Activated T-cell treated with anti-CD3 and anti-CD28 coated beads, Interleukin-2, amount 50 U/mL, for 1 hour (primary cell): ENCODE measurements at regions not wholly inside any gene's neighbourhood (a gene's known extent, or its start where the extent isn't known, plus 50 kb on each side); places are given as distances from the start of the nearest gene placed in this dataset.
"Not testable (repeated sequence)": the region's sequence is repeated elsewhere in the genome, so short reads cannot be mapped to it uniquely, and the experiment has no call there.

Experiments
- DNase-seq: peaks from one replicate; pipeline ENCODE4 v3.0.0-alpha.2; 2020

DNA sequence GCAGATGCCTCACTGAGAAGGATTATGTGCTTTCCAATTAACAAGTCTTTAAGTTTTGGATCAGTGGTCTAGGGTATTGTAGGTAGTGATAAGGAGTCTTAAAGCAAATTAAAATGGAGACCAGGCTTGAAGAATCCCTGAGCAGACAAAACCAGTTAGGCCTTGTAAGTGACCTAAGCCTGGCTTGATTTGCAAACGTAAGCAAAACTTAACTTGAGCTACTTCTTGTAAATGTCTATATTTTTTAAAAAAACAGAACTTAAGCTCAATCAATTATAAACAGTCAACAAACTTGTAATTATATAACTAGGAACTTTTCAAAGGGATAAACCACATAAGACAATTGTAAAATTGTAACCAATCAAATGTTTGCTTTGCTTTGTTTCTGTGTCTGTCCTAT lies 72.7 kb upstream of the NALF2 start:
- no peak for DNase-seq

GRCh38 chrX:69430785-69431184 lies 73.3 kb upstream of the NALF2 start:
- no peak for DNase-seq

- no peak for DNase-seq
These were observed 74.6 kb upstream of the NALF2 start for GRCh38 chrX:69429339-69430015.

GRCh38 chrX:69428216-69428615 lies 75.9 kb upstream of the NALF2 start:
- DNase-seq, result no peak

GRCh38 chrX:69424910-69425309 lies 79.2 kb upstream of the NALF2 start:
- no peak for DNase-seq

- no peak for DNase-seq
These were observed 80.0 kb upstream of the NALF2 start for GRCh38 chrX:69424161-69424560.

GRCh38 chrX:69422208-69422607 lies 81.9 kb upstream of the NALF2 start:
- not testable (repeated sequence) for DNase-seq

DNA sequence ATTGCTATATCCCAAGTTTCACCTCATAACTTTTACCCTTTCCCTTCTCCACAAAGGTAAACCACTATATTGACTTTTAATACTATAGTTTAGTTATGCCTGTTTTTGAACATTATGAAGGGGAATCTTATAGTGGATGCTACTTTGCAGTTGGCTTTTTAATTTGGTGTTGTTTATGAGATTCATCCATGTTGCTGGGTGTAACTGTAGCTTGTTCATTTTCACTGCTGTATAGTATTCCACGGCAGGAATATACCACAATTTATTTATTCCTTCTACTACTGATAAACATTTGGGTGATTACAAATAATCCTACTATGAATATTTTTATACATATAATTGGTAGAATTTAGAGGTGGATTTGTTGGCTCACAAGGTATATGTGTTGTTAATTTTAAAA lies 88.4 kb upstream of the NALF2 start:
- no peak for DNase-seq

DNA sequence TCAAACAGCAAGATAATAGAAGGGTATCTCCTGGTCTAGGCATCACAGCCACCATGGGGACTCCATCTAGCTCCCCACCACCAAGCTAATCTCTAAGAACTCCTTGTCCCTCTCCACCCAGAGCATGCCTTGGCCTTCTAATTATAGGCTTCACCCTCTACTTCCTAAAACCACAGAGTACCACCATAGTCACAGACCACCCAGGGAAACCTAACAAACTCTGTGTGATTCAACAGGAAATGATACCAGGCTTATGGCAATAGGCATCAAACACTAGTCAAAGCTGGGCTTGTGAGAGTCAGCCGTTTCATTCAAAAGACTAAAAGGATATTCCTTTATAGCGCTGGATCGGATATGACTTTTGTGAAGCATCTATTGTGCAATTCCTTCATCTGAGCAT lies 91.5 kb upstream of the NALF2 start:
- no peak for DNase-seq

DNA sequence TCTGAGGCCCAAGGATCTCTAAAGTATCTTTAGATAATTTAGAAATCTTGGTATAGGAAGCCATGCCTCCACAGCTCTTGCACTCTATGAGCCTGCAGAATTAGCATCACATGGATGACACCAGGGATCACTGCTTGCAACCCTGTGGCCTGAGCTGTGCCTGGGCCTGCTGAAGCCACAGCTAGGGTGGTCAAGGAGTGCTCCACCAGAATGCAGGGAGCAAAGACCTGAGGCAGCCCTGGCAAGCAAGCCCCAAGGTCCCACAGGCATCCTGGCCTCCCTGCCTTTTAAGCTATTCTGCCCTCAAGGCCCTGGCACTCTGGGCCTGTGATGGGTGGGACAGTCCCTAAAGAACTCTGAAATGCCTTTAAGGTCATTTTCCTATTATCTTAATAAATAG lies 105.2 kb upstream of the NALF2 start:
- DNase-seq, result no peak

DNA sequence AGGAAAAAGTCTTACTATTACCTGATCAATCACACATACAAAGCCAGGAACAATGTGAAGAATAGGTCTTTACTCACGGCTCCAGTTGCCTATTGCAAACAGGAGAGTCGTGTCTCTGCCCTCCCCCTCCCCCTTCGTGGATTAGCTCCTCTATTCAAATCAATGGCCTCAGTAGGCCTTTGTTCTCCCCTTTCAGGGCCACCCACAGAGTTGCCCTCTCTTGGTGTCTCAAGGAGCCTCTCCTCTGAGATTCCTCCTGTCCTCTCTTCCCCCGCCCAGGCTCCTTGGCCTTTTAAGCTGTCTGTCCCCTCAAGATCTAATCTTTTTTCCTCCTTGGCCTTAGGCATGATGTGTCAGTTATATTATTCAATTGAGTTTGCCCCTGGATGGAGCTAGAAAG lies 107.2 kb upstream of the NALF2 start:
- no peak for DNase-seq

DNA sequence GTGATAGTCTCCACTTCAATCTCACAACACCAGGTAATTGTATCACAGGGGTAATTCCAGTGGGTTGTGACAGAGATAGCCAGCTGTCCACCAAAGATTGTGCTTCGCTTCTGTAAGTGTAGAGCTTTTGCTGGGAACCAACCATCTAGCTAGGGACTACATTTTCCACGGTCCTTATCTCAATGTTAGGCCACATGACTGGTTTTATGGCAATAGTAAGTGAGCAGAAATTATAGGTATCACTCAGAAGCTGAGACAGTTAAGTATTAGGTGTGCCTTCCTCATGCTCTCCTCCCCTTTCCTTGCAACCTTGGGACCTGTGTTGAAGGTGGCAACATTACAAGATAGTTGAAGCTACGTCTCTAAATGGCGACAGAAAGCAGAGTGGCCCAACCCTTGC lies 108.8 kb upstream of the NALF2 start:
- no peak for DNase-seq

DNA sequence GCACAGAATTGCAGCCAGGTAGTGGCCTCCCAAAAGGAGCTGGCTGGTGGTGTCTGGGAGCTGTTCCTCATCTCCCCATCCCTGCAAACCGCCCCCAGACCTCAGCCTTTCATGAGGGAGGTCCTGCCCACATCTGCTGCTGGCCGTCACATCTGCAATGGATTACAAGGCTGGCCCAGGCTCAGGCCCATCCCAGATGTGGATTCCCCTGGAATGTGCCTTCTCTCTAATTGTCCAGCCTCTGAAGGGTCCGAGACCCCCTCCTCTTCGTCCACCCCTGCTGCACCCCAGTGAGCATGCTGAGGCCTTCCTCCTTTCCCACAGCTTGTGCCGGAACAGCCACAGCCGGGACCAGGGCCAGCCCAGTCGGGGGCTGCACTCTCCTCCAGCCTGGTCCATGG lies 115.0 kb upstream of the NALF2 start:
- no peak for DNase-seq

DNA sequence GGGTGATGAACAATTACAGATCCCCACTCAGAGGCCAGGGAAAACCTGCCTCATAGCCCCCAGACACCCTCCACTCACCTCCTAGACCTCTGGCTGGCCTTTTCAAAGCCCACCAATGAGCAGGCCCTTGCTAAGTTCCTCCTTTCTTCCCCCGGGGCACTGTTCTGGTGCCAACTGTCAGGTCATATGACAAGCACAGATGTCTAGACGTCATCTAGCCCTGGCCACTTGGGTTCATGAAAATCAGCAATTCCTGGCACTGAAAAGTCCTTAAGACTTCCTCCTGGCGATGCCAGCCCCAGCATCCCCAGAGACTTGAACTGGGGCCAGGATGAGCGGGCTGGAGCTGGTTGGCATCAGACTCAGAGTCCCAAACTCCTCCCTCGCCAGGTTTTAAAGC lies 115.6 kb upstream of the NALF2 start:
- DNase-seq, result no peak

DNA sequence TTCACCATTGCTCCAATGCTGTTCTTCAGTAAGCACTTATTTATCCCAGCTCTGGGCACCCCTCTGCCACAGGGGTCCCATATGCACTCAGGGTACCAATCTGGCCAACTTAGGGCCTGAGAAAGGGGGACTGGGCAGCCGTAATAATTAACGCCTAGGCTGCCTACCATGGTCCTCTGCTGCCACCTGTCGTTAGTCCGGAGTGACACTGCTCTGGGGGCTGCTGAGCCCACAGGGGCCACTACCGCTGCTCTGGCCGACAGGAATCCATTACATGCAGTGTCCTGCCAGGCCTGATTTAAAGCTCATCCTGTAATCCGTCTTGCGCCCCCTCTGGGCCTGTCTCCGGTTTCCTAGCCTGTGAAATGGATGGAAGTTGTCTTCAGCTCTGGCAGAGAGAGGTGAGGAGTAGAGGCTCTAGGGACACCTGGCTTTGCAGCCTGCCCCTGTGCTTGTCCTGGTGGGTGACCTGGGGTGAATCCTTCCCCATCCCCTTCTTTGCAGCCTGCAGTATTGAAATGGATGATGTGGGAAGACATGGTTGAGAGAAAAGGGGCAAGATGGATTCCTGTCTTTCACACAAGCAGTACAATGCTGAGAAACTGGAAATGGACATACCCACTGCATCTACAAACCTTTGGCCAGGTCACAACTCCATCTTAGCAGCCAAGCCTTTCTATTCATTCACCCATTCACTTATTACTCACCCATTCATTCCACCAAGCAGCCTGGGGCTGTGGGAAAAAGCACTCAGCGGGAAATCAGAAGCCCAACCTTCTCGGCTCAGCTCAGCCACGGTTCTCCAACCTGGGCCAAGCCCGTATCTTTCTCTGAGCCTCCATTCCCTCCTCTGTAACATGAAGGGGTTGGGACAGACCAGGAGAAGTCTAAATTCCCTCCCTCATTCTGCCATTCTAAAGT lies 116.3 kb upstream of the NALF2 start:
- DNase-seq, result peak; percentile 32

GRCh38 chrX:69386681-69387080 lies 117.4 kb upstream of the NALF2 start:
- DNase-seq, result no peak

DNA sequence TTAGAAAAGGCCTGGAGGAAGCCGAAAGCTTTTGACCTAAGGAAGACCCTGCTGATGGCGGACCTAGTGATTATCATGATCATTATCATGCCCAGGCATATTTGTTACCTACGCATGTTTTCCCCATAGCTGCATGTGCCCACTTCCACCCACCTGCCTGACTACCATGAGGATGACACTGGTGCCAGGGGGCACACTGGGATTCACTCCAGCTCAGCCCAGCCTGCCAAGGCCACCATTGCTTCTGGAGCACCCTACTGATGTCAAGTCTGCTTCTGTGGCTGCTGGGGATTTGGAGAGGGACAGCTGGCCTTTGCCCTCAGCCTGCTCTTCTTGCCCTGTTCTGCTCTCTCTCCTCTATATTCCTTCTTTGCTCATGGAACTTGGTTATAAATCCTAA lies 124.7 kb upstream of the NALF2 start:
- no peak for DNase-seq

- no peak for DNase-seq
These were observed 129.6 kb upstream of the NALF2 start for GRCh38 chrX:69374569-69374968.

DNA sequence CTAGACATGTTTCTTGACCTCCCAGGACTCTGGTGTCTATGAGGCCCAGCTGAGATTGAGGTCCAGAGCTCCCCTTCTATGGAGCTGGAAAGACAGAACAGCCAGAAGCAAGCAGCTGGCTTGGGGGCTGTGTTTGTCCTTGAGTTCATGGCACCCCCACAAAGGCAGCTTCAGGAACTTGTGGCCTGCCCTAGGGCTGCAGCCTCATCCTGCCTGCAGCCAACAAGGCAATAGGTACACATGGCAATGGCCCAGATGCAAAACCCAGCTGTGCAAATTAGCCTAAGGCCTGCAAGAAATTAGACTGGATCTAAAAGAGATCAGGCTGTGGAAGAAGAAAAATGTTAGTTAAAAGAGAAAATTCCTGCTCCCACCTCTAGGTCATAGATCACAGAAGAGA lies 131.7 kb upstream of the NALF2 start:
- DNase-seq, result no peak

DNA sequence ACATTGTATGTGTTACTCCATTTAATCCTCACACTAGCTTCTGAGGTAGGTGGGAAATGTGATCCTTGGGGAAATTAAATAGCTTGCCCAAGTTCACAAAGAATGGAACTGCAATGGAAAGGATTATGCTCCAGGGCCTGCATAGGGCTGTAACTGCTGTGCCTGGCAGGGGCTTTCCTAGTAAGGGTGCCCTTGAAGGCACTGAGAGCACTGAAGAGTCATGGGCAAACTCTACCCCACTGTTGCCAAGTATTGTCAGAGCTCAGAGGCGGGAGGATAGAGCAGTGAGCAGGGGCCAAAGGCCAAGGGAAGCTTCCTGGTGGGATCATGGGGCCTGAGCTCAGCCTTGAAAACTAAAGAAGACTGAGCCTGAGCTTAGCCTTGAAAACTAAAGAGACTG lies 133.0 kb upstream of the NALF2 start:
- DNase-seq, result no peak

DNA sequence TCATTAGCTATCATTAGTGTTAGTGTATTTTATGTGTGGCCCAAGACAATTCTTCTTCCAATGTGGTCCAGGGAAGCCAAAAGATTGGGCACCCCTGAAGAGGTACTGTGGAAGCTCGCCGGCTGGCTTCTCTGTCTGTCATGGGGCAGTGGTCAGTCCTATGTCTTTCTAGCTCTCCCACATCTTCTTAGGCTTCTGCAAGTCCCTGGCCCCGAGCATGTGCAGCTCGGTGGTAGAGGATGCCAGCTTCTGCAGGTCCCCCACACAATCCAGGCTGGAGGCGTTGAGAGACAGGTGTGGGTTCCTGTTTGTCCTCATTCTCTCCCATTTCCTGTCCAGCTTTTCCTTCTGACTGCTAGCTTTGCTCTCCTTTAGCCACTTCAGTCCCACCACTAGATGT lies 134.1 kb upstream of the NALF2 start:
- DNase-seq, result no peak

DNA sequence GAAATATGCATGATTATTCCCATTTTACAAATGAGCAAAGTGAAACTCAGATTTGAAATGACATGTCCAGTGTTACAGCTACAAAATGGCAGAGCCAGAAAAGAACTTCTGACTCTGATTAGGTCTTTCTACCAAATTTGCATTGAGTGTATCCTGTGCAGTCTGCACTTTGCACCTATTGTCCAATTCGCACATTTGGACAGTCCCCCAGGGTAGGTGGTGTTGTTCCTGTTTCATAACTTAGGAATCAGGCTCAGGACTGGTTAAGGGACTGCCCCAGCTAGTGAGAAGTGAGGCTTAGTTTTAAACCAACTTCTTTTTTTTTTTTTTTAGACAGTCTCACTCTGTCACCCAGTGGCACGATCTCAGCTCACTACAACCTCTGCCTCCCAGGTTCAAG lies 137.9 kb upstream of the NALF2 start:
- DNase-seq, result no peak

DNA sequence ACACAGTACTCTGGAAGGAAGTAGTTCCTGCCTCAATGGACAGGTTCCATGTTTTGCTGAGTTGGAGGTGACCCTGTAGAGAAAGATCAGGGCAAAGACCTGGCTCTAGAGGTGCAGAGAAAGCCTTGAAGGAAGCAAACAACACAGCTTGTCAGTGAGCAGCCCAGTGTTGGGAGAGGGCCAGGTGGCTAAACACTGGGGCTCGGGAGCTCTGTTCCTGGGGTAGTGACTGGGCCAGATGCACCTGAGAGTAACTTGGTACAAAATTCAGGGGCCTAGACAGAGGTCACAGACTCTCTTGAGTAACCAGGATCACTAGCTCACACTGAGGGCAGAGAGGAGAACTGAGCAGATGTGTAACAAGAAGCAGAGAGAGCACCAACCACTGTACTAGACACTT lies 138.4 kb upstream of the NALF2 start:
- no peak for DNase-seq

GRCh38 chrX:69365349-69365748 lies 138.8 kb upstream of the NALF2 start:
- DNase-seq, result no peak

DNA sequence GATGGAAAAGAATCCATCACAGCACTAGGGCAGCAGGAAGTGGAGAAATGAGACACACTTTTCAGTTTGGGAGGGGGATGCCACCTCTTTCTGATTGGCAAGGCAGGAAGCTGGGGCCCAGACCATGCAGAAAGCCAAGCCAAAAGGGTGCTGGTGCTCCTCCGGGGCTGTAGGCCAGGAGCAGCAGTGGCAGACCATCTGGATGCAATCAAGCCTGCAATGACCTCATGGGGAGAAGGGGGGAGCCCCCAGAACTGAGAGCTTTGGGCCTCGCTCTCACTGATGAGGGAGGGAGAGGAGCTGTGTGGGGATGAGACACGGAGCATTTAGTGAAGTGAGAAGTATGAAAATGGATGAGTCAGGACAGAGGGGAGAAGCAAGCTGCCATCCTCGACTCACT lies 141.3 kb upstream of the NALF2 start:
- no peak for DNase-seq
